ENCODE measurements at regions not wholly inside any gene's neighbourhood (a gene's known extent, or its start where the extent isn't known, plus 50 kb on each side); places are given as distances from the start of the nearest gene placed in this dataset.

DNA sequence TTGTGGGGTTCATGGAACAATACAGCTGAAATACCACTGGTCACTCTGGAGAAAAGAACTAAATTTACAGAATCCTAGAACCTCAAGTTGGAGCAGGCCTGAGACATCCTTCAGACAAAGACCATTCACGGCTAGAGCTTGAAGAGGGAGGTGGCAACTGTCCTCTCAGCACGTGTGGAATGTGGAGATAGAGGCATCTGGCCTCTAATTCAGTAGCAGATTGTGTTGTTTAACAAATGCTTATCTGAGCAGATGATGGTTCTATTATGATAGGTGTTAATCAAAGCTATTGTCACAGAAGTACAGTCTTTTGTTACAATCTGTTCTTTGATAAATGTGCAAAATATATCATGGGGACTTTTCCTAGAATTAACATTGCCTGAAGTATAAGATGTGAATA, 121.7 kb upstream of the KCNIP4 start (continued):
- no peak for TF ChIP-seq ARNTL (CRISPR knock-in tag; IDR thresholded peaks at IDR 0.05; ENCODE audit: borderline replicate concordance, low read depth)
- no peak for TF ChIP-seq CSRNP3 (CRISPR knock-in tag; IDR thresholded peaks at IDR 0.05)
- TF ChIP-seq ZC3H10 (CRISPR knock-in tag; IDR thresholded peaks at IDR 0.05): no peak
- no peak for TF ChIP-seq CREB5 (CRISPR knock-in tag; IDR thresholded peaks at IDR 0.05; ENCODE audit: low read depth)
- no peak for TF ChIP-seq GLIS3 (CRISPR knock-in tag; IDR thresholded peaks at IDR 0.05)
- TF ChIP-seq ESRRG (CRISPR knock-in tag; IDR thresholded peaks at IDR 0.05): no peak

GRCh38 chr4:22063613-22064012, 115.0 kb upstream of the KCNIP4 start:
- TF ChIP-seq BACH2 (CRISPR knock-in tag; IDR thresholded peaks at IDR 0.05; ENCODE audit: borderline replicate concordance): no peak
- ATAC-seq: no peak

DNA sequence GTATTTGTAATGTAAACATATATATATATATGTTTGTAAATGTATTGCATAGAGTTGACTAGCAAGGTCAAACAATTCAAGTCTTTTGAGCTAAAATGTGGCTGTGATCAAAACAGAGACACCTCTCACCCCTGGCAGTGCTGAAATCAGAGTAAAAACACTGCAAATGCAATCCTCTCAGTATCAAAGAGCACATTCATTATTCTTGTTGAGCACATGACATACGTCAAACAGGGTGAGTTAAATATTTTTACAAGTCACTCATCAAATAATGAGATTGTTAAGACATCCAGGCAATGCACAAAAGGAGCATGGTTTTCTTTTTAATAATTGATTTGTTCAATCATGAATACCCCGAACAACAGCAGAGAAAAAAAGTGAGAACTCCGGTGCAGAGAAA, 114.1 kb upstream of the KCNIP4 start:
- ATAC-seq: no peak
- TF ChIP-seq POU6F1 (CRISPR knock-in tag; IDR thresholded peaks at IDR 0.05; ENCODE audit: borderline replicate concordance, low read depth) (no peak), BACH2 (CRISPR knock-in tag; IDR thresholded peaks at IDR 0.05; ENCODE audit: borderline replicate concordance) (no peak), GLIS3 (CRISPR knock-in tag; IDR thresholded peaks at IDR 0.05) (no peak)

GRCh38 chr4:22055954-22056353, 107.4 kb upstream of the KCNIP4 start:
- no peak for TF ChIP-seq ZNF8 (CRISPR knock-in tag; IDR thresholded peaks at IDR 0.05)
- no peak for TF ChIP-seq POU6F1 (CRISPR knock-in tag; IDR thresholded peaks at IDR 0.05; ENCODE audit: borderline replicate concordance, low read depth)
- no peak for TF ChIP-seq CSDC2 (CRISPR knock-in tag; IDR thresholded peaks at IDR 0.05)
- TF ChIP-seq GLIS3 (CRISPR knock-in tag; IDR thresholded peaks at IDR 0.05): no peak
- no peak for TF ChIP-seq ISL1 (CRISPR knock-in tag; IDR thresholded peaks at IDR 0.05)
- no peak for TF ChIP-seq TSHZ2 (CRISPR knock-in tag; IDR thresholded peaks at IDR 0.05)
- no peak for TF ChIP-seq ESRRG (CRISPR knock-in tag; IDR thresholded peaks at IDR 0.05)
- no peak for TF ChIP-seq OSR1 (CRISPR knock-in tag; IDR thresholded peaks at IDR 0.05)
- TF ChIP-seq ARNTL (CRISPR knock-in tag; IDR thresholded peaks at IDR 0.05; ENCODE audit: borderline replicate concordance, low read depth): no peak
- TF ChIP-seq ZFP3 (CRISPR knock-in tag; IDR thresholded peaks at IDR 0.05): no peak
- TF ChIP-seq BACH2 (CRISPR knock-in tag; IDR thresholded peaks at IDR 0.05; ENCODE audit: borderline replicate concordance): no peak
- no peak for ATAC-seq

DNA sequence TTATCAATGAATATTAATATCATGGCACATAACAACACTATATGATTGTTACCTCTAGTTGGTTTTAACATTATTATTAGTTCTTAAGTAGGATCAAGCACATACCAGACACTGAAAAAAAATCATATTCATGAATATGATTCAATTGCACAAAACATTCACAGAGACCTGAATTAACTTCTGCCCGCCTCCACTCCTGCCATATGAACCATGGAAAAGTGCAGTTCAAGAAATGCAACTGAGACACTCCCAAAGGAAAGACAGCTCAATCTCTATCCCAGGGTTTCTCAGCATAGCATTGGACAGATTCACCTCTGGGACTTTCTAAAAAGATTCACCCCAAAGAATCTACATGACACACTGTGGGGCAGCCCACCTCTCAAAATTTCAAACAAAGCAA, 103.5 kb upstream of the KCNIP4 start:
- no peak for TF ChIP-seq ZNF70 (CRISPR knock-in tag; IDR thresholded peaks at IDR 0.05)
- no peak for ATAC-seq

- no peak for ATAC-seq
- TF ChIP-seq POU6F1 (CRISPR knock-in tag; IDR thresholded peaks at IDR 0.05; ENCODE audit: borderline replicate concordance, low read depth): no peak
- TF ChIP-seq, protein P1, sequence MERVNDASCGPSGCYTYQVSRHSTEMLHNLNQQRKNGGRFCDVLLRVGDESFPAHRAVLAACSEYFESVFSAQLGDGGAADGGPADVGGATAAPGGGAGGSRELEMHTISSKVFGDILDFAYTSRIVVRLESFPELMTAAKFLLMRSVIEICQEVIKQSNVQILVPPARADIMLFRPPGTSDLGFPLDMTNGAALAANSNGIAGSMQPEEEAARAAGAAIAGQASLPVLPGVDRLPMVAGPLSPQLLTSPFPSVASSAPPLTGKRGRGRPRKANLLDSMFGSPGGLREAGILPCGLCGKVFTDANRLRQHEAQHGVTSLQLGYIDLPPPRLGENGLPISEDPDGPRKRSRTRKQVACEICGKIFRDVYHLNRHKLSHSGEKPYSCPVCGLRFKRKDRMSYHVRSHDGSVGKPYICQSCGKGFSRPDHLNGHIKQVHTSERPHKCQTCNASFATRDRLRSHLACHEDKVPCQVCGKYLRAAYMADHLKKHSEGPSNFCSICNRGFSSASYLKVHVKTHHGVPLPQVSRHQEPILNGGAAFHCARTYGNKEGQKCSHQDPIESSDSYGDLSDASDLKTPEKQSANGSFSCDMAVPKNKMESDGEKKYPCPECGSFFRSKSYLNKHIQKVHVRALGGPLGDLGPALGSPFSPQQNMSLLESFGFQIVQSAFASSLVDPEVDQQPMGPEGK (CRISPR knock-in tag; IDR thresholded peaks at IDR 0.05; ENCODE audit: borderline replicate concordance): no peak
- TF ChIP-seq OSR1 (CRISPR knock-in tag; IDR thresholded peaks at IDR 0.05): no peak
- no peak for TF ChIP-seq PPARA (CRISPR knock-in tag; IDR thresholded peaks at IDR 0.05; ENCODE audit: borderline replicate concordance)
- no peak for TF ChIP-seq CREB5 (CRISPR knock-in tag; IDR thresholded peaks at IDR 0.05; ENCODE audit: low read depth)
- no peak for TF ChIP-seq ZC3H10 (CRISPR knock-in tag; IDR thresholded peaks at IDR 0.05)
- no peak for TF ChIP-seq ARNTL (CRISPR knock-in tag; IDR thresholded peaks at IDR 0.05; ENCODE audit: borderline replicate concordance, low read depth)
- TF ChIP-seq CSDC2 (CRISPR knock-in tag; IDR thresholded peaks at IDR 0.05): no peak
- no peak for TF ChIP-seq ISL1 (CRISPR knock-in tag; IDR thresholded peaks at IDR 0.05)
- TF ChIP-seq ZNF8 (CRISPR knock-in tag; IDR thresholded peaks at IDR 0.05): no peak
Measured at GRCh38 chr4:22048323-22048722, 99.8 kb upstream of the KCNIP4 start.
